ENCODE measurements at regions not wholly inside any gene's neighbourhood (a gene's known extent, or its start where the extent isn't known, plus 50 kb on each side); places are given as distances from the start of the nearest gene placed in this dataset.
"Not testable (repeated sequence)": the region's sequence is repeated elsewhere in the genome, so short reads cannot be mapped to it uniquely, and the experiment has no call there.

GRCh38 chr4:128758314-128758922 lies 51.1 kb upstream of the JADE1 start:
- no peak for DNase-seq

GRCh38 chr4:128757712-128758111 lies 51.8 kb upstream of the JADE1 start:
- DNase-seq, result no peak

GRCh38 chr4:128751354-128751753 lies 58.1 kb upstream of the JADE1 start:
- DNase-seq, result no peak

- DNase-seq, result not testable (repeated sequence)
Observed at GRCh38 chr4:128741748-128742147, 67.8 kb upstream of the JADE1 start.

- no peak for DNase-seq
Observed at GRCh38 chr4:128737098-128737513, 72.4 kb upstream of the JADE1 start.

- no peak for DNase-seq
Observed at GRCh38 chr4:128735714-128736113, 73.8 kb upstream of the JADE1 start.

- DNase-seq, result no peak
Observed at GRCh38 chr4:128728190-128728589, 81.3 kb upstream of the JADE1 start.

GRCh38 chr4:128727658-128728057 lies 81.8 kb upstream of the JADE1 start:
- no peak for DNase-seq

- DNase-seq, result no peak
Observed at GRCh38 chr4:128725405-128726055, 84.0 kb upstream of the JADE1 start.

GRCh38 chr4:128722911-128723310 lies 86.6 kb upstream of the JADE1 start:
- no peak for DNase-seq

- no peak for DNase-seq
Observed at GRCh38 chr4:128721896-128722295, 87.6 kb upstream of the JADE1 start.

- no peak for DNase-seq
Observed at GRCh38 chr4:128720270-128720669, 89.2 kb upstream of the JADE1 start.

- no peak for DNase-seq
Observed at GRCh38 chr4:128718768-128719167, 90.7 kb upstream of the JADE1 start.

GRCh38 chr4:128716338-128716737 lies 93.2 kb upstream of the JADE1 start:
- DNase-seq, result no peak

GRCh38 chr4:128715616-128716015 lies 93.9 kb upstream of the JADE1 start:
- DNase-seq, result no peak

- no peak for DNase-seq
Observed at GRCh38 chr4:128711361-128711760, 98.1 kb upstream of the JADE1 start.

GRCh38 chr4:128709268-128709667 lies 100.2 kb upstream of the JADE1 start:
- DNase-seq, result no peak

- no peak for DNase-seq
Observed at GRCh38 chr4:128707864-128708263, 101.6 kb upstream of the JADE1 start.

- no peak for DNase-seq
Observed at GRCh38 chr4:128703948-128704347, 105.6 kb upstream of the JADE1 start.

GRCh38 chr4:128700659-128701350 lies 108.7 kb upstream of the JADE1 start:
- no peak for DNase-seq

GRCh38 chr4:128698386-128698785 lies 111.1 kb upstream of the JADE1 start:
- no peak for DNase-seq

GRCh38 chr4:128697323-128697722 lies 112.2 kb upstream of the JADE1 start:
- no peak for DNase-seq

GRCh38 chr4:128690011-128690410 lies 119.5 kb upstream of the JADE1 start:
- no peak for DNase-seq

GRCh38 chr4:128688846-128689437 lies 120.6 kb upstream of the JADE1 start:
- no peak for DNase-seq

Data from NCI-H1417 treated with DMSO at 0.1 percent for 48 hours (cell line).